Adrenal gland (tissue), 9 donors: ENCODE measurements at regions not wholly inside any gene's neighbourhood (a gene's known extent, or its start where the extent isn't known, plus 50 kb on each side); places are given as distances from the start of the nearest gene placed in this dataset.

Source experiments
- DNase-seq, 7 donors: peaks; one replicate each; pipeline ENCODE4 v3.0.0-alpha.2; 2019 to 2020
- H3K27ac ChIP-seq, 5 donors: fragments of 200-600 bp; sonication (generic) in 4 of 5; 1 replicate in 3 of 5; 2 replicates in 2 of 5; pipeline versions ENCODE4 v1.5.1 to v1.8.0; 2016 to 2020; ENCODE audit warnings: mild to moderate bottlenecking in 1 of 5
- H3K27me3 ChIP-seq: fragments of 200-600 bp; 2 replicates; pipeline ENCODE4 v1.8.0; 2021
- H3K36me3 ChIP-seq, 2 donors: fragments of 200-600 bp; replicated peaks in 1 of 2; 1 replicate in 1 of 2; 2 replicates in 1 of 2; pipeline versions ENCODE4 v1.5.1 to v1.8.0; 2018 to 2022
- H3K4me1 ChIP-seq, 2 donors: fragments of 200-600 bp; replicated peaks in 1 of 2; 1 replicate in 1 of 2; 2 replicates in 1 of 2; pipeline versions ENCODE4 v1.5.1 to v1.8.0; 2018 to 2021
- H3K4me3 ChIP-seq, 4 donors: fragments of 200-600 bp; sonication (generic) in 3 of 4; one replicate each; pipeline ENCODE4 v1.5.1; 2016 to 2018
- H3K9me3 ChIP-seq, 3 donors: fragments of 200-600 bp; sonication (generic) in 1 of 3; replicated peaks in 1 of 3; 1 replicate in 2 of 3; 2 replicates in 1 of 3; pipeline versions ENCODE4 v1.5.1 to v1.8.0; 2016 to 2021
- CTCF ChIP-seq, 6 experiments: fragments of 450-650 bp in 4 of 6; fragments of 200-600 bp in 2 of 6; sonication (generic) in 1 of 6; IDR thresholded peaks; 1 replicate in 5 of 6; 2 replicates in 1 of 6; pipeline versions ENCODE4 v1.5.1 to v1.8.0; 2016 to 2021; ENCODE audit warnings: antibody characterized with exemption in 6 of 6, mild to moderate bottlenecking in 2 of 6, moderate library complexity in 1 of 6
- POLR2A ChIP-seq, 2 donors: fragments of 450-650 bp; IDR thresholded peaks; one replicate each; pipeline ENCODE4 v1.6.1; 2017; ENCODE audit warnings: antibody characterized with exemption in 2 of 2, mild to moderate bottlenecking in 2 of 2, moderate library complexity in 1 of 2
- WGBS, 4 donors: extraction: QIAGEN DNeasy Blood & Tissue Kit in 2 of 4; methylation state at CpG; one replicate each; pipeline versions ENCODE4 v1.1.5 to v1.1.7; 2013 to 2017; 5-methylcytosine and 5-hydroxymethylcytosine counted together
- intact Hi-C, 2 donors: fragments of 100-400 bp; cut with DNase I; formaldehyde crosslinking; loops; one replicate each; pipeline versions ENCODE4 v1.14.1 to v1.15.0; 2022 to 2023
- donor health status: healthy with polysubstance abuse.
- donor health status: Bipolar disorder and iron deficiency.
- donor health status: DM: yes; HTN: yes; CAD: no.
- donor health status: DM: no; HTN: no; CAD: no.
- donor health status: DM: no; HTN: no; CAD: no.

GRCh38 chr13:89052699-89053098 lies 1381.5 kb downstream of the SLITRK5 start:
- H3K4me1 ChIP-seq, result no peaks in the 10 kb centered on the region
- H3K9me3 ChIP-seq, result no peaks in the 10 kb centered on the region
- intact Hi-C loops, result no loop called here
- WGBS, 4 donors, result 64 to 72% (median 68%) methylated on average over 3 of the region's 3 CpGs
- H3K27ac ChIP-seq, result no peak overlapping the region
- no peak for TF ChIP-seq POLR2A (IDR thresholded peaks at IDR 0.05)
- TF ChIP-seq CTCF (IDR thresholded peaks at IDR 0.05), result no peak
- no peaks in the 10 kb centered on the region for H3K27me3 ChIP-seq
- H3K4me3 ChIP-seq, result no peak overlapping the region
- DNase-seq, result no peak
- H3K36me3 ChIP-seq, result no peaks in the 10 kb centered on the region

DNA sequence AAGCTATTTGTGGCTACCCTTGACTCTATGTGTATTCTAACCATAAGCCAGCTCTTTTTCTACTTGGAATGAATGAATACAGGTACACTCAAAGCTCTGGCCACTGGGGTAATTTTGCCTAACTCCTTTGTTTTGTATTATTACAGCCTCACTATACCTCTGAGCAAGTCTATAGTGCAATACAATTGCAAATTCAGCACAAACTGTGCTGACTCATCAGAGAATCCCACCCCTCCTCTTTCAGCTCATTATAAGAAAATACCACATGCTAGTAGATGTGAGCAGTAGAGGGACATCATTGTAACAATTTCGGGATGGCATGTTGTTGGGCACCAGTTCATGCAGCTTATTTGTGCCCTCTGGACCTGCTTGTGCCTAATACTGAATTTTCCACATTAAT lies 1382.2 kb downstream of the SLITRK5 start:
- Histone ChIP-seq H3K27me3 (no peaks in the 10 kb centered on the region), H3K4me3 (no peak overlapping the region), H3K4me1 (no peaks in the 10 kb centered on the region), H3K9me3 (no peaks in the 10 kb centered on the region), H3K36me3 (no peaks in the 10 kb centered on the region), H3K27ac (no peak overlapping the region)
- intact Hi-C loops, result no loop called here
- TF ChIP-seq POLR2A (IDR thresholded peaks at IDR 0.05) (no peak), CTCF (IDR thresholded peaks at IDR 0.05) (no peak)
- 65 to 85% (median 76%) methylated on average over 1 of the region's 1 CpG for WGBS, 4 donors
- DNase-seq, result no peak

- no peaks in the 10 kb centered on the region for H3K9me3 ChIP-seq
- no peaks in the 10 kb centered on the region for H3K36me3 ChIP-seq
- H3K27me3 ChIP-seq, result no peaks in the 10 kb centered on the region
- TF ChIP-seq POLR2A (IDR thresholded peaks at IDR 0.05), result no peak
- TF ChIP-seq CTCF (IDR thresholded peaks at IDR 0.05), result no peak
- intact Hi-C loops, result no loop called here
- no peaks in the 10 kb centered on the region for H3K4me1 ChIP-seq
- no peak for DNase-seq
- H3K27ac ChIP-seq, result no peak overlapping the region
- H3K4me3 ChIP-seq, result no peak overlapping the region
These were observed 1386.1 kb downstream of the SLITRK5 start for GRCh38 chr13:89057274-89057673.

- Histone ChIP-seq H3K4me1 (no peaks in the 10 kb centered on the region), H3K9me3 (no peaks in the 10 kb centered on the region), H3K27ac (no peak overlapping the region), H3K4me3 (no peak overlapping the region), H3K36me3 (no peaks in the 10 kb centered on the region), H3K27me3 (no peaks in the 10 kb centered on the region)
- DNase-seq, result no peak
- no peak for TF ChIP-seq POLR2A (IDR thresholded peaks at IDR 0.05)
- no peak for TF ChIP-seq CTCF (IDR thresholded peaks at IDR 0.05)
- 84 to 92% (median 88%) methylated on average over 3 of the region's 3 CpGs for WGBS, 4 donors
- intact Hi-C loops, result no loop called here
These were observed 1386.7 kb downstream of the SLITRK5 start for GRCh38 chr13:89057862-89058261.
